ENCODE measurements at regions not wholly inside any gene's neighbourhood (a gene's known extent, or its start where the extent isn't known, plus 50 kb on each side); places are given as distances from the start of the nearest gene placed in this dataset.

DNA sequence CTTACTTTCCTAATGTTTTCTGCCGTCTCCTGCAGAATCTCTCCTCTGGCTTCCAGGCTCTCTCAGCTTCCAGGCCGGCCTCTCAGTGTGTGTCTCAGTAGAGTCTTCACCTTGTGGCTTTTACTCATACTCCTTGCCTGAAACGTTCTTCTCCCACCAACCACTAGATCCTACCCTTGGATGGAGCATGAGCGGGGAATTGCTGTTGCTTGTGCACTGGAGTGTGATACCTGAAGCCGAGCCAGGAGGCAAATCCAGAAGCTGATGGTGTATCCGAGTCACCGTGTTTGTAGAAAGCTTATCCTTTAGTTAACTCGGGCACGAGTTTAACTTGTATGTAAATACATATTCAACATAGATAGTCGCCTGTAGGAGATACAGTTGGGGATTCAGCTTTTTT is 285.0 kb upstream of the C2CD4B start:
- no peak for DNase-seq (ENCODE audit: low read depth, low spot score)
- TF ChIP-seq, protein P1, sequence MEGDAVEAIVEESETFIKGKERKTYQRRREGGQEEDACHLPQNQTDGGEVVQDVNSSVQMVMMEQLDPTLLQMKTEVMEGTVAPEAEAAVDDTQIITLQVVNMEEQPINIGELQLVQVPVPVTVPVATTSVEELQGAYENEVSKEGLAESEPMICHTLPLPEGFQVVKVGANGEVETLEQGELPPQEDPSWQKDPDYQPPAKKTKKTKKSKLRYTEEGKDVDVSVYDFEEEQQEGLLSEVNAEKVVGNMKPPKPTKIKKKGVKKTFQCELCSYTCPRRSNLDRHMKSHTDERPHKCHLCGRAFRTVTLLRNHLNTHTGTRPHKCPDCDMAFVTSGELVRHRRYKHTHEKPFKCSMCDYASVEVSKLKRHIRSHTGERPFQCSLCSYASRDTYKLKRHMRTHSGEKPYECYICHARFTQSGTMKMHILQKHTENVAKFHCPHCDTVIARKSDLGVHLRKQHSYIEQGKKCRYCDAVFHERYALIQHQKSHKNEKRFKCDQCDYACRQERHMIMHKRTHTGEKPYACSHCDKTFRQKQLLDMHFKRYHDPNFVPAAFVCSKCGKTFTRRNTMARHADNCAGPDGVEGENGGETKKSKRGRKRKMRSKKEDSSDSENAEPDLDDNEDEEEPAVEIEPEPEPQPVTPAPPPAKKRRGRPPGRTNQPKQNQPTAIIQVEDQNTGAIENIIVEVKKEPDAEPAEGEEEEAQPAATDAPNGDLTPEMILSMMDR (IDR thresholded peaks at IDR 0.05; ENCODE audit: insufficient read depth, low read length, missing control alignments), result no peak
- ChIA-PET CTCF (no interaction called here), POLR2A (no interaction called here)
- H3K4me3 ChIP-seq (ENCODE audit: low read depth, low read length), result no peak overlapping the region

DNA sequence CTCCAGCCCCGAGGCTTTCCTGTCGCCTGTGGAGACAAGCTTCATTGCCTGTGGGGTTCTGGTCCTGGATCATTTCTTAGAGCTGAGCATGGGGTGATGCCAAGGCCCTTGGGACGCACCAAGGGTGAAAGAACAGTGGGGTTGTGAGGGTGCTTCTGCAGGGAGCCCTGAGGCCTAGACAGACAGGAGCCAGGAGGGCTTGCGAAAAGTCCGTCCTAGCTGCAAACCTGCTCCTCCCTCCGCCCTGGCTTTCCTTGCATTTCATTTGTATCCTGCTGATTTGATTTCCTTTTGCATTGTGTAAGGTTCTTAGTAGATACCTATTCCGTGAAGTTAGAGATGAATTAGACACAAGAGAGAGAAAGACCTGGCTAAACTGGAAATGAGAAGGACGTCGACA is 286.9 kb upstream of the C2CD4B start:
- TF ChIP-seq, protein P1 (IDR thresholded peaks at IDR 0.05; ENCODE audit: insufficient read depth, low read length, missing control alignments), result no peak

DNA sequence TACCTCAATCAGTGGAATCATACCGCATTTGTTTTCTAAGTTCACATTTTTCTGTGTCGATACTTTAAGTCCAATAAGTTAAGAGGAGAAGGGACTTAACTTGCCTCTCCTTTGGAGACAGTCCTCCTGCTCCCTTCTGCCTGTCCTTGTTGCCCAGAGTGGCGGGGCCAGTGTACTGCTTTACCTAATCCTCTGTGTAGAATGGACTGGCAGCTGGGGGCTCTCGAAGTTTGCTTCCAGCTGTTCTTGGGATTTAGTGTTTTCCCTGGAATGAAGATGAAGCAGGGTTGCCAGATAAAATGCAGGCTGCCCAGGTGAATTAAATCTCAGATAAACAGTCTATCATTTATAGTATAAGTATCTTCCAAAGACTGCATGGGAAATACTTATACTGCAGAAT is 287.6 kb upstream of the C2CD4B start:
- ChIA-PET POLR2A (no interaction called here), CTCF (interaction anchor here (1.2 kb wide), 1 partner anchor 10 kb away, joined by 3 read pairs; no protein-coding TSS in a partner anchor)
- H3K4me3 ChIP-seq (ENCODE audit: low read depth, low read length), result no peak overlapping the region
- TF ChIP-seq, protein P1 (IDR thresholded peaks at IDR 0.05; ENCODE audit: insufficient read depth, low read length, missing control alignments), result no peak
- no peak for DNase-seq (ENCODE audit: low read depth, low spot score)

More for the DNA sequence above, 286.9 kb upstream of the C2CD4B start:
- DNase-seq (ENCODE audit: low read depth, low spot score), result no peak
- no peak overlapping the region for H3K4me3 ChIP-seq (ENCODE audit: low read depth, low read length)
- POLR2A ChIA-PET, result no interaction called here
- CTCF ChIA-PET, result no interaction called here

DNA sequence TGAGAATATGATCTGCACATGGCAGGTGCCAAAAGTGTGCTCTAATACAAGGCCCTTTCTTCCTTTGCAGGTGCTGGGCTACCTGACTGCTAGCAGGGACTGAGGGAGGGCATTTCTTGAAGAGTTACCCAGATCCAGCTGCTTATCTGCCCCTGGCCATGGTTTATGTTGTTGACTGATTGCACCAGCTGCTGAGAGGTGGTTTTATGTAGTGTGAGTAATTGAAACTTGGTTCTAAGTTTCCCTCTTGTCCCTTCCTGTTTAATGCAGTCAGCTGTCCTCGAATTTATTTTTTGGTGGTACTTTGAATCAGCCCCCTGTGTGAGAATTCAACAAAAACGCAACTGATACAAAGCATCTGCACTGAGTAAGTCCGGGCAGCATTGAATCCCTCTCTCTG is 288.3 kb upstream of the C2CD4B start:
- CTCF ChIA-PET, result interaction anchor here (0.9 to 1.2 kb wide), 3 partner anchors 11 to 15 kb away, joined by 3 read pairs; no protein-coding TSS in a partner anchor
- POLR2A ChIA-PET, result no interaction called here
- TF ChIP-seq, protein P1 (IDR thresholded peaks at IDR 0.05; ENCODE audit: insufficient read depth, low read length, missing control alignments), result no peak
- H3K4me3 ChIP-seq (ENCODE audit: low read depth, low read length), result no peak overlapping the region
- DNase-seq (ENCODE audit: low read depth, low spot score), result no peak

DNA sequence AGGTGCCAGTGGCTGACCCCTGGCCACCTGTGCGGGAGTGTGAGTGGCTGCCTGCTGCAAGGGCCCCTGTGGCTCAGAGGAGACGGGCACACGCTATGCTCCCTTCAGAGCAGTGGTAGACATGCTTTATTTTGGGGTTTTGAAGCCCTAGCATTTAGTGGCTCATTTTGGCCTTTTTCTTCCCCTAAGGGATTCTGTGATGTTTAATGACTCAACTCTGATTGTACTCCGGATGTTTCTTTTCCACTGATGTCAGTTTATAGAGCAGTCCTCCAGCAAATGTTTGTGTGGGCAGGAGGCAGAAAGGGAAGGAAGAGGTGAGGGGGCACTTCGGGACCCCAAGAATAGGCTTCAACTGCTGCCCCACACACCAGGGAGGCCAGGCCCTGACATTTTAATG is 288.9 kb upstream of the C2CD4B start:
- no peak overlapping the region for H3K4me3 ChIP-seq (ENCODE audit: low read depth, low read length)
- TF ChIP-seq, protein P1 (IDR thresholded peaks at IDR 0.05; ENCODE audit: insufficient read depth, low read length, missing control alignments), result no peak
- no peak for DNase-seq (ENCODE audit: low read depth, low spot score)
- ChIA-PET POLR2A (no interaction called here), CTCF (interaction anchor here (0.9 kb wide), 3 partner anchors 13 to 49 kb away, joined by 3 read pairs; no protein-coding TSS in a partner anchor)

DNA sequence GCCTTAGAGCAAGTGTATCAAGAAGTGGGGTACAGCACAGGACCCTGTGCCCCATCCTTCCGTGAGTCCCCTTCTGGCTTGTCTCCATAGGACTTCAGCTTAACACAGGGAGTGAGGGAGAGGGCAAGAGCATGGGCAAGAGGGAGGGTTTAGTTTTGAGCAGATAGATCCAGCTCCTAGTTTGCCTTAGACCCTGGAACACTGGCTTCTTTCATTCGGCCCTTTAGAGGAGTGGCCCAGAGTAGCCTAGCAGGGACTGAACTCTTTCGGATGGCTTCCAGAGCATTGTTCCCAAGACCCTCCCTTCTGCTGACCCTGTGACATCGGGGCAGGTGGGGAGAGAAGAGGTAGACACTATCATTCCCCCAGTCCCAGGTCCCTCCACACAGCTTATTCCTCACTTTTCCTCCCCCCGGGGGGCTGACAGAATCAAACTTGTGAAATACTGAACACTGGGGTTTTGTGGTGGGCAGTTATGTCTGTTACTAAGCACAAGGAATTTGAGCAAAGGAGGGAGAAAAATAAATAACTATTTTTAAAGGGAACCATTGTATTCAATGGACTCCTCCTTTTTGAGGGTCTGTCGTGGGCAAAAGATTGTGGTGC is 289.6 kb upstream of the C2CD4B start:
- CTCF ChIA-PET, result interaction anchor here (0.9 kb wide), 1 partner anchor 49 kb away, joined by 3 read pairs; no protein-coding TSS in a partner anchor
- POLR2A ChIA-PET, result no interaction called here
- DNase-seq (ENCODE audit: low read depth, low spot score), result no peak

More for the DNA sequence above, 289.6 kb upstream of the C2CD4B start:
- TF ChIP-seq, protein P1 (IDR thresholded peaks at IDR 0.05; ENCODE audit: insufficient read depth, low read length, missing control alignments), result no peak
- H3K4me3 ChIP-seq (ENCODE audit: low read depth, low read length), result no peak overlapping the region
